ENCODE measurements at regions not wholly inside any gene's neighbourhood (a gene's known extent, or its start where the extent isn't known, plus 50 kb on each side); places are given as distances from the start of the nearest gene placed in this dataset.

GRCh38 chr13:62126400-62126799 lies 710.8 kb upstream of the PCDH20 start:
- no peak overlapping the region for H3K27ac Mint-ChIP-seq (ENCODE audit: unreplicated experiment)
- H3K27me3 Mint-ChIP-seq (ENCODE audit: low read depth, unreplicated experiment), result no peaks in the 10 kb centered on the region
- Histone ChIP-seq H3K9ac (ENCODE audit: low read length) (no peak overlapping the region), H4K20me1 (ENCODE audit: insufficient read depth, low read length) (no peaks in the 10 kb centered on the region), H3K27me3 (ENCODE audit: insufficient read depth, low read length) (no peaks in the 10 kb centered on the region), H3K4me2 (ENCODE audit: low read length) (no peak overlapping the region), H2AFZ (ENCODE audit: low read depth, low read length) (no peak overlapping the region), H3K4me3 (ENCODE audit: insufficient read depth, low read depth, low read length) (no peak overlapping the region), H3K27ac (ENCODE audit: low read depth, low read length) (no peak overlapping the region), H3K9me3 (ENCODE audit: insufficient read depth, low read depth, low read length) (no peaks in the 10 kb centered on the region), H3K79me2 (ENCODE audit: insufficient read depth, low read length) (no peaks in the 10 kb centered on the region), H3K36me3 (ENCODE audit: insufficient read depth, low read length) (no peaks in the 10 kb centered on the region), H3K4me1 (ENCODE audit: insufficient read depth, low read length) (no peaks in the 10 kb centered on the region)
- H3K36me3 Mint-ChIP-seq (ENCODE audit: low read depth, unreplicated experiment), result no peaks in the 10 kb centered on the region
- H3K4me1 Mint-ChIP-seq (ENCODE audit: low read depth, unreplicated experiment), result no peaks in the 10 kb centered on the region
- TF ChIP-seq CTCF (IDR thresholded peaks at IDR 0.05; ENCODE audit: insufficient read depth, low read depth, low read length), result no peak
- no peak for TF ChIP-seq EZH2 (IDR thresholded peaks at IDR 0.05; ENCODE audit: insufficient read depth, low read length)
- no peak for DNase-seq (ENCODE audit: low read depth)
- FAIRE-seq, result no peak
- no peaks in the 10 kb centered on the region for H3K9me3 Mint-ChIP-seq (ENCODE audit: unreplicated experiment)
- H3K4me3 Mint-ChIP-seq (ENCODE audit: unreplicated experiment), result no peak overlapping the region

- no peak for FAIRE-seq
- TF ChIP-seq EZH2 (IDR thresholded peaks at IDR 0.05; ENCODE audit: insufficient read depth, low read length) (no peak), CTCF (IDR thresholded peaks at IDR 0.05; ENCODE audit: insufficient read depth, low read depth, low read length) (no peak)
- Histone ChIP-seq H3K27ac (ENCODE audit: low read depth, low read length) (no peak overlapping the region), H3K4me3 (ENCODE audit: insufficient read depth, low read depth, low read length) (no peak overlapping the region), H3K9ac (ENCODE audit: low read length) (no peak overlapping the region), H3K36me3 (ENCODE audit: insufficient read depth, low read length) (no peaks in the 10 kb centered on the region), H3K4me1 (ENCODE audit: insufficient read depth, low read length) (no peaks in the 10 kb centered on the region), H3K9me3 (ENCODE audit: insufficient read depth, low read depth, low read length) (no peaks in the 10 kb centered on the region), H3K79me2 (ENCODE audit: insufficient read depth, low read length) (no peaks in the 10 kb centered on the region), H3K27me3 (ENCODE audit: insufficient read depth, low read length) (no peaks in the 10 kb centered on the region), H3K4me2 (ENCODE audit: low read length) (no peak overlapping the region), H2AFZ (ENCODE audit: low read depth, low read length) (no peak overlapping the region), H4K20me1 (ENCODE audit: insufficient read depth, low read length) (no peaks in the 10 kb centered on the region)
- Mint-ChIP-seq H3K36me3 (ENCODE audit: low read depth, unreplicated experiment) (no peaks in the 10 kb centered on the region), H3K4me3 (ENCODE audit: unreplicated experiment) (no peak overlapping the region), H3K4me1 (ENCODE audit: low read depth, unreplicated experiment) (no peaks in the 10 kb centered on the region), H3K27me3 (ENCODE audit: low read depth, unreplicated experiment) (no peaks in the 10 kb centered on the region), H3K27ac (ENCODE audit: unreplicated experiment) (no peak overlapping the region), H3K9me3 (ENCODE audit: unreplicated experiment) (no peaks in the 10 kb centered on the region)
- no peak for DNase-seq (ENCODE audit: low read depth)
Measured at GRCh38 chr13:62125451-62125850, 709.8 kb upstream of the PCDH20 start.

- Histone ChIP-seq H3K9ac (ENCODE audit: low read length) (no peak overlapping the region), H2AFZ (ENCODE audit: low read depth, low read length) (no peak overlapping the region), H3K4me1 (ENCODE audit: insufficient read depth, low read length) (no peaks in the 10 kb centered on the region), H3K27me3 (ENCODE audit: insufficient read depth, low read length) (no peaks in the 10 kb centered on the region), H3K9me3 (ENCODE audit: insufficient read depth, low read depth, low read length) (no peaks in the 10 kb centered on the region), H4K20me1 (ENCODE audit: insufficient read depth, low read length) (no peaks in the 10 kb centered on the region), H3K36me3 (ENCODE audit: insufficient read depth, low read length) (no peaks in the 10 kb centered on the region), H3K4me2 (ENCODE audit: low read length) (no peak overlapping the region), H3K27ac (ENCODE audit: low read depth, low read length) (no peak overlapping the region), H3K4me3 (ENCODE audit: insufficient read depth, low read depth, low read length) (no peak overlapping the region), H3K79me2 (ENCODE audit: insufficient read depth, low read length) (no peaks in the 10 kb centered on the region)
- Mint-ChIP-seq H3K4me3 (ENCODE audit: unreplicated experiment) (no peak overlapping the region), H3K27ac (ENCODE audit: unreplicated experiment) (no peak overlapping the region), H3K36me3 (ENCODE audit: low read depth, unreplicated experiment) (no peaks in the 10 kb centered on the region), H3K27me3 (ENCODE audit: low read depth, unreplicated experiment) (no peaks in the 10 kb centered on the region), H3K9me3 (ENCODE audit: unreplicated experiment) (no peaks in the 10 kb centered on the region), H3K4me1 (ENCODE audit: low read depth, unreplicated experiment) (no peaks in the 10 kb centered on the region)
- DNase-seq (ENCODE audit: low read depth), result no peak
- FAIRE-seq, result no peak
- no peak for TF ChIP-seq EZH2 (IDR thresholded peaks at IDR 0.05; ENCODE audit: insufficient read depth, low read length)
- TF ChIP-seq CTCF (IDR thresholded peaks at IDR 0.05; ENCODE audit: insufficient read depth, low read depth, low read length), result no peak
Measured at GRCh38 chr13:62123409-62123808, 707.8 kb upstream of the PCDH20 start.

Measured in astrocyte (in vitro differentiated cells and primary cell).